ENCODE measurements at regions not wholly inside any gene's neighbourhood (a gene's known extent, or its start where the extent isn't known, plus 50 kb on each side); places are given as distances from the start of the nearest gene placed in this dataset.

GRCh38 chr17:71482625-71483024 is 638.2 kb upstream of the SOX9 start:
- no peaks in the 10 kb centered on the region for H3K9me3 Mint-ChIP-seq (ENCODE audit: insufficient read depth)
- no peaks in the 10 kb centered on the region for H3K27me3 ChIP-seq (replicated peaks in 1 of 4; ENCODE audit: control extremely low read depth in 1 of 4, control insufficient read depth in 3 of 4, insufficient read depth in 4 of 4, low read length in 3 of 4)
- POLR2A ChIA-PET: no interaction called here

GRCh38 chr17:71484546-71484945 is 636.3 kb upstream of the SOX9 start:
- H3K9me3 ChIP-seq (ENCODE audit: control extremely low read depth in 1 of 3, control insufficient read depth in 2 of 3, insufficient read depth in 1 of 3, low read length in 2 of 3): no peaks in the 10 kb centered on the region
- no peaks in the 10 kb centered on the region for H3K27me3 ChIP-seq (replicated peaks in 1 of 4; ENCODE audit: control extremely low read depth in 1 of 4, control insufficient read depth in 3 of 4, insufficient read depth in 4 of 4, low read length in 3 of 4)
- ChIA-PET POLR2A (no interaction called here), CTCF (no interaction called here)
- H2AFZ ChIP-seq (ENCODE audit: insufficient read depth, low read depth, low read length, poor library complexity, severe bottlenecking): no peak overlapping the region
- Mint-ChIP-seq H3K9me3 (ENCODE audit: insufficient read depth) (no peaks in the 10 kb centered on the region), H3K27ac (no peak overlapping the region), H3K4me1 (no peaks in the 10 kb centered on the region), H3K4me3 (no peak overlapping the region), H3K27me3 (no peaks in the 10 kb centered on the region)
- H3K36me3 ChIP-seq (replicated peaks in 1 of 2; ENCODE audit: control extremely low read depth in 1 of 2, control insufficient read depth in 1 of 2, extremely low read depth in 1 of 2, insufficient read depth in 2 of 2, low read length in 1 of 2): no peaks in the 10 kb centered on the region
- TF ChIP-seq CTCF (IDR thresholded peaks at IDR 0.05) (no peak), EZH2 (IDR thresholded peaks at IDR 0.05; ENCODE audit: borderline replicate concordance, insufficient read depth, low read depth, low read length, poor library complexity, severe bottlenecking) (no peak)
- no peaks in the 10 kb centered on the region for H3K79me2 ChIP-seq (ENCODE audit: control insufficient read depth, insufficient read depth, low read length)
- ATAC-seq (ENCODE audit: low read depth) (no peak), DNase-seq (no peak)
- no peaks in the 10 kb centered on the region for H3K4me1 ChIP-seq (ENCODE audit: control insufficient read depth in 2 of 2, insufficient read depth in 2 of 2, low read length in 2 of 2)
- H3K4me3 ChIP-seq (ENCODE audit: control extremely low read depth in 1 of 5, extremely low read depth in 1 of 5, insufficient read depth in 1 of 5, low read depth in 2 of 5, low read length in 4 of 5): no peak overlapping the region
- no CpG with 5 or more reads among the region's 1 CpG for WGBS (ENCODE audit: insufficient coverage)
- H3K27ac ChIP-seq (ENCODE audit: low read length in 2 of 2): no peak overlapping the region
- H3K4me2 ChIP-seq (replicated peaks; ENCODE audit: low read depth, low read length, poor library complexity, severe bottlenecking): no peak overlapping the region
- no peak overlapping the region for H3K9ac ChIP-seq (ENCODE audit: low read length)
- H4K20me1 ChIP-seq (ENCODE audit: control insufficient read depth, insufficient read depth, low read length, poor library complexity, severe bottlenecking): no peaks in the 10 kb centered on the region
- intact Hi-C loops (cut with micrococcal nuclease): no loop called here

More at GRCh38 chr17:71482625-71483024, 638.2 kb upstream of the SOX9 start:
- Histone ChIP-seq H3K9me3 (ENCODE audit: control extremely low read depth in 1 of 3, control insufficient read depth in 2 of 3, insufficient read depth in 1 of 3, low read length in 2 of 3) (no peaks in the 10 kb centered on the region), H3K4me1 (ENCODE audit: control insufficient read depth in 2 of 2, insufficient read depth in 2 of 2, low read length in 2 of 2) (no peaks in the 10 kb centered on the region), H3K36me3 (replicated peaks in 1 of 2; ENCODE audit: control extremely low read depth in 1 of 2, control insufficient read depth in 1 of 2, extremely low read depth in 1 of 2, insufficient read depth in 2 of 2, low read length in 1 of 2) (no peaks in the 10 kb centered on the region), H3K79me2 (ENCODE audit: control insufficient read depth, insufficient read depth, low read length) (no peaks in the 10 kb centered on the region), H3K4me2 (replicated peaks; ENCODE audit: low read depth, low read length, poor library complexity, severe bottlenecking) (no peak overlapping the region), H3K4me3 (ENCODE audit: control extremely low read depth in 1 of 5, extremely low read depth in 1 of 5, insufficient read depth in 1 of 5, low read depth in 2 of 5, low read length in 4 of 5) (no peak overlapping the region), H2AFZ (ENCODE audit: insufficient read depth, low read depth, low read length, poor library complexity, severe bottlenecking) (no peak overlapping the region), H3K9ac (ENCODE audit: low read length) (no peak overlapping the region), H3K27ac (ENCODE audit: low read length in 2 of 2) (no peak overlapping the region), H4K20me1 (ENCODE audit: control insufficient read depth, insufficient read depth, low read length, poor library complexity, severe bottlenecking) (no peaks in the 10 kb centered on the region)
- TF ChIP-seq EZH2 (IDR thresholded peaks at IDR 0.05; ENCODE audit: borderline replicate concordance, insufficient read depth, low read depth, low read length, poor library complexity, severe bottlenecking): no peak
- TF ChIP-seq CTCF (IDR thresholded peaks at IDR 0.05): no peak
- Mint-ChIP-seq H3K27ac (no peak overlapping the region), H3K27me3 (no peaks in the 10 kb centered on the region), H3K4me3 (no peak overlapping the region), H3K4me1 (no peaks in the 10 kb centered on the region)
- no peak for ATAC-seq (ENCODE audit: low read depth)
- DNase-seq: no peak
- no CpG with 5 or more reads among the region's 1 CpG for WGBS (ENCODE audit: insufficient coverage)
- intact Hi-C loops (cut with micrococcal nuclease): no loop called here
- CTCF ChIA-PET: no interaction called here

Measured in B cell (primary cell).